ENCODE measurements at regions not wholly inside any gene's neighbourhood (a gene's known extent, or its start where the extent isn't known, plus 50 kb on each side); places are given as distances from the start of the nearest gene placed in this dataset.

DNA sequence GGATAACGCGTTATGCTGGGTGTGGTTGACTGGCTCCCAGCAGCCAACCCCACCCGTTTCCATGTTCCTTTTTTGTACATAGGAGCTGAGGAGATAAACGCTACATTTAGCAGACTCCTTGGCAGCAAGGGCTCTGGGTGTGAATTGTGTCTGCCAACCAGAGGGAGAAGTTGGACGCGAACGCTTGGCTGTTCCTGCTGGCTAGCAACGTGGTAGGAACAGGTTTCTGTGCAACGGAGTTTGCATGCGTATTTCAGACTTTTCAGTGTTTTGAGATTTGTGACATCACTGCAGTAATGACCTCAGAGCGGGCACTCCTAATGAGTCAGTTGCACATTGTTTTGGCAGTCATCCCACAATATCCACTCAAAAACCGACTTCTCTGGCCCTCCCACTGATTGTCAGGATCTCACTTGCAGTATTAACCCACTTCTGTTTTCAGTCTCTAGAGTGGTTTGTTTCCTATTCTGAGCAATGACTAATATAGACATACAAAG, 98.7 kb upstream of the RGS1 start:
- H3K9me3 Mint-ChIP-seq = peaks cover 3% of the 10 kb centered on the region

DNA sequence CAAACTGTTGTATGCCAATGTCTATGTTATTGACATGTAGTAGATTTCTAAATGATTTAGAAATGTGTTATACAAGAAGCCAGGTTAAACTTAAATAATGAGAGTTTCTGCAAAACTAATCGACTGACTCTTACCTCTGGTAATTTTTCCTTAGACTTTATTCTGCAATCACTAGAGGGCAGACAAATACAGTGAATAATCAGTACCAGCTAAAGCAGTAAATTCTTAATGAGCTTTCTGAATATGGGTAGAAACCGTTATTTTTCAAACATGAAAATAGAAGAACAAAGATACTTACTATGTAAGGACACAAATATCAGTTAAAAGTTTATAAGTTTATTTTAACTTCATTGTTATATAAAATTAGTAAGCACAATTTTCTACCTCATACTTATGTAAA, 97.9 kb upstream of the RGS1 start:
- DNase-seq (ENCODE audit: low read depth, low spot score) = no peak
- Mint-ChIP-seq H3K9me3 (peaks cover 3% of the 10 kb centered on the region), H3K27me3 (ENCODE audit: low read depth) (no peaks in the 10 kb centered on the region), H3K27ac (ENCODE audit: unreplicated experiment) (no peak overlapping the region), H3K4me1 (no peaks in the 10 kb centered on the region), H3K4me3 (no peak overlapping the region), H3K36me3 (ENCODE audit: low read depth) (no peaks in the 10 kb centered on the region)
- TF ChIP-seq, protein P1, sequence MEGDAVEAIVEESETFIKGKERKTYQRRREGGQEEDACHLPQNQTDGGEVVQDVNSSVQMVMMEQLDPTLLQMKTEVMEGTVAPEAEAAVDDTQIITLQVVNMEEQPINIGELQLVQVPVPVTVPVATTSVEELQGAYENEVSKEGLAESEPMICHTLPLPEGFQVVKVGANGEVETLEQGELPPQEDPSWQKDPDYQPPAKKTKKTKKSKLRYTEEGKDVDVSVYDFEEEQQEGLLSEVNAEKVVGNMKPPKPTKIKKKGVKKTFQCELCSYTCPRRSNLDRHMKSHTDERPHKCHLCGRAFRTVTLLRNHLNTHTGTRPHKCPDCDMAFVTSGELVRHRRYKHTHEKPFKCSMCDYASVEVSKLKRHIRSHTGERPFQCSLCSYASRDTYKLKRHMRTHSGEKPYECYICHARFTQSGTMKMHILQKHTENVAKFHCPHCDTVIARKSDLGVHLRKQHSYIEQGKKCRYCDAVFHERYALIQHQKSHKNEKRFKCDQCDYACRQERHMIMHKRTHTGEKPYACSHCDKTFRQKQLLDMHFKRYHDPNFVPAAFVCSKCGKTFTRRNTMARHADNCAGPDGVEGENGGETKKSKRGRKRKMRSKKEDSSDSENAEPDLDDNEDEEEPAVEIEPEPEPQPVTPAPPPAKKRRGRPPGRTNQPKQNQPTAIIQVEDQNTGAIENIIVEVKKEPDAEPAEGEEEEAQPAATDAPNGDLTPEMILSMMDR (conservative IDR thresholded peaks at IDR 0.05) = peak; percentile 73

More for the DNA sequence above, 98.7 kb upstream of the RGS1 start:
- Mint-ChIP-seq H3K36me3 (ENCODE audit: low read depth) (no peaks in the 10 kb centered on the region), H3K4me1 (no peaks in the 10 kb centered on the region), H3K4me3 (no peak overlapping the region), H3K27ac (ENCODE audit: unreplicated experiment) (no peak overlapping the region), H3K27me3 (ENCODE audit: low read depth) (no peaks in the 10 kb centered on the region)
- no peak for DNase-seq (ENCODE audit: low read depth, low spot score)
- TF ChIP-seq, protein P1 (conservative IDR thresholded peaks at IDR 0.05) = no peak

DNA sequence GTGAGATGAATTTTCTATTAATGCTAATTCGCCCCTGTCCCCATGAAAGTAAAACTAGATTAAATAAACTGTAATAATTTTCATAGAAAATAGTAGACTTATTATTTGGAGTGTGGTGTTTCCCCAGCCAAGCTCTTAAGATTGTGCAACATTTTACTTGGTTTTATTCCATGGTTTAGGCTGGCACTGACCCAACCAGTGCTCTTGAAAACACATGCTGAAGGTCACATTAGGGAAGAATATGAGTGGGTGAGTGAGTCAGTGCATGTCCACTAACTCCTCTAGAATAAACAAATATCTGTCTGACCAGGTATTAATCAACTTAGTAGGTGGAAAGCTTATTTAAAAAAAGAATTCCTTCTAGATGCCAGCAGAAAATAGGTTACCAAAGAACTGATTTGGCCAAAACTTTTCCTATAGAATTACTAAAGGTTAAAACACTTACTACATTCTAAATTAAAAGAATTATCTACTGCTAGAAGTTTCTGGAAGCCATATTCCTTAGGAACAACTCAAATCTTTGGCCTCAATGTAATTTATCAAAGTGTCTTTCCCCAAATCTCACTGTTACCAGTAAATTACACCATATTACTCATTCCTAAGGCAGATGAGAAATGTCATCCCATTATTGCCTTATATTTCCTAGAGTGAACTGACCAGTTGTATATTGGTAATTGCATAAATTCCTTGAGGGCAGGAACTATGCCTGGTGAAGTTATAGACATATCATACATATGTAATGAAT, 89.7 kb upstream of the RGS1 start:
- peaks cover 6% of the 10 kb centered on the region for H3K4me1 Mint-ChIP-seq
- peaks cover 3% of the 10 kb centered on the region for H3K9me3 Mint-ChIP-seq
- DNase-seq (ENCODE audit: low read depth, low spot score) = no peak
- peaks cover 3% of the 10 kb centered on the region for H3K36me3 Mint-ChIP-seq (ENCODE audit: low read depth)
- H3K27ac Mint-ChIP-seq (ENCODE audit: unreplicated experiment) = no peak overlapping the region
- TF ChIP-seq, protein P1 (conservative IDR thresholded peaks at IDR 0.05) = no peak
- no peaks in the 10 kb centered on the region for H3K27me3 Mint-ChIP-seq (ENCODE audit: low read depth)
- no peak overlapping the region for H3K4me3 Mint-ChIP-seq

DNA sequence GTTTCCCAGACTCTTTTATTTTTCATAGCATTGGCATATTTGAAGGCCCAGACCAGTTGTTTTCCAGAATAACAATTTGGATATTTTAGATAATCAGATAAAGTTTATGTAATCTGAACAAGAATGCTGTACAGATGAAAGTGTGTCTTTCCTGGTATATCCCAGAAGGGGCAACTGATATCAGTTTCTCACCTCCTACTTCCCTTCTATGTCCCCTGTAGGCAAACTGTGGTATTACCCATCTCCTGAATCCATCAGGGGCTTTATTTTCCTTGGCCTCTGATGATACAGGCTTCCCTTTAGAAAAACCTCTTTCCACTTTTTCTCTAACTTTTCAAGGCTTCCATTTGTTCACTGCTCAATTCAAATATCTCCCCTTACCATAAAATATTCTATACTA, 87.5 kb upstream of the RGS1 start:
- peaks cover 6% of the 10 kb centered on the region for H3K4me1 Mint-ChIP-seq
- peaks cover 3% of the 10 kb centered on the region for H3K36me3 Mint-ChIP-seq (ENCODE audit: low read depth)
- peaks cover 3% of the 10 kb centered on the region for H3K9me3 Mint-ChIP-seq
- no peak overlapping the region for H3K4me3 Mint-ChIP-seq
- TF ChIP-seq, protein P1 (conservative IDR thresholded peaks at IDR 0.05) = peak; percentile 52
- H3K27ac Mint-ChIP-seq (ENCODE audit: unreplicated experiment) = no peak overlapping the region
- H3K27me3 Mint-ChIP-seq (ENCODE audit: low read depth) = no peaks in the 10 kb centered on the region
- no peak for DNase-seq (ENCODE audit: low read depth, low spot score)

DNA sequence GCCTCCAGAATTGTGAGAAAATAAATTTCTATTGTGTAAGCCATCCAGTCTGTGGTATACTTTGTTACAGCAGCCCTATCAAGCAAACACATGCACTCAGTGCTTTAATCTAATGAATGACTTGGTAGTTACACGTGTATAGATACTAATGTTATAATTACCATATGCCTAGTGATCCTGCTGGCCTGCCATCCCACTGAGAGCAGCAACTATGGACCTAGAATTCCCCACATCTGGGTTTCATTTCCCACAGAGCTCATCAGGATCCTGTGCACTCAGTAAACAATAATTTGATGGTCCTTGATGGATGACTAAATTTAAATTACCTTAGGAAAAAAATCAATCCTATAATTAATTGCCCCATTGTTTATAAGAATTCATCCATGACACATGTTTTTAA, 86.5 kb upstream of the RGS1 start:
- Mint-ChIP-seq H3K9me3 (peaks cover 3% of the 10 kb centered on the region), H3K4me3 (no peak overlapping the region), H3K27me3 (ENCODE audit: low read depth) (no peaks in the 10 kb centered on the region), H3K4me1 (peaks cover 6% of the 10 kb centered on the region), H3K27ac (ENCODE audit: unreplicated experiment) (no peak overlapping the region), H3K36me3 (ENCODE audit: low read depth) (no peaks in the 10 kb centered on the region)
- no peak for DNase-seq (ENCODE audit: low read depth, low spot score)
- TF ChIP-seq, protein P1 (conservative IDR thresholded peaks at IDR 0.05) = no peak

Measured in neural crest cell (in vitro differentiated cells).